Suppressor macrophage (primary cell): ENCODE measurements at regions not wholly inside any gene's neighbourhood (a gene's known extent, or its start where the extent isn't known, plus 50 kb on each side); places are given as distances from the start of the nearest gene placed in this dataset.
"Not testable (repeated sequence)": the region's sequence is repeated elsewhere in the genome, so short reads cannot be mapped to it uniquely, and the experiment has no call there.

Experiments
- DNase-seq, 4 experiments: peaks; one replicate each; pipeline ENCODE4 v3.0.0-alpha.2; 2020 to 2022

GRCh38 chr10:18875477-18875876, 173.1 kb upstream of the MALRD1 start:
- no peak for DNase-seq

GRCh38 chr10:18879284-18879683, 169.3 kb upstream of the MALRD1 start:
- DNase-seq, result no peak

GRCh38 chr10:18880530-18880929, 168.1 kb upstream of the MALRD1 start:
- DNase-seq, result no peak

DNA sequence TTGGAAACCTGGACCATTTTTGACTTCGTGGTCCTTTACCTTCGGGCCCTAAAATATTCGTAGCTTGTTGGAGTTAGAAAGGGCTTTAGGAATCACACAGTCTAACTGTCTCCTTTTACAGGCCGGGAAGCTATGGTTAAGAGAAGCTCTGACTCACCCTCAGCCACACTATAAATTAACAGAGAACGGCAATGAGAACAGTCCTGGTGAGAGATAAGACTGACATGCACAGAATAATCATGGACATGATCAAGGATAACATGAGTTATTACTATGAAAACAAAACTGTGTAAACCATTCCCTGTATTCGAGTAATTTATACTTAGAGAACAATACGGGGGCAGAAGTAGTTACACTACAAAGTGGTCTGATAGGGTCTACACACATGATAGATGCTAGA, 162.5 kb upstream of the MALRD1 start:
- DNase-seq, result no peak

GRCh38 chr10:18906636-18907035, 142.0 kb upstream of the MALRD1 start:
- DNase-seq, result no peak

DNA sequence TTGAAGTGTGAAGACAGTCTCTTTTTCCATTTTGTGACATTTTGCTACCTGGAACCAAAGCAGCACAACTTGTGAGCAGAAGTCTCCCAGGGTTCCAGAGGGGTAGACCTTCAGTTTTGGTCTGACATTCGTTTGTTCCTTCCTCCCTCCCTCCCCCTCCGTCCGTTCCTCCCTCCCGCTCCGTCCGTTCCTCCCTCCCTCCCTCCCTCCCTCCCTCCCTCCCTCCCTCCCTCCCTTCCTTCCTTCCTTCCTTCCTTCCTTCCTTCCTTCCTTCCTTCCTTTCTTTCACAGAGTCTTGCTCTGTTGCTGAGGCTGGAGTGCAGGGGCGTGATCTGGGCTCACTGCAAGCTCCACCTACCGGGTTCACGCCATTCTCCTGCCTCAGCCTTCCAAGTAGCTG, 131.2 kb upstream of the MALRD1 start:
- not testable (repeated sequence) for DNase-seq

- no peak for DNase-seq
Measured at GRCh38 chr10:18918532-18918931, 130.1 kb upstream of the MALRD1 start.

DNA sequence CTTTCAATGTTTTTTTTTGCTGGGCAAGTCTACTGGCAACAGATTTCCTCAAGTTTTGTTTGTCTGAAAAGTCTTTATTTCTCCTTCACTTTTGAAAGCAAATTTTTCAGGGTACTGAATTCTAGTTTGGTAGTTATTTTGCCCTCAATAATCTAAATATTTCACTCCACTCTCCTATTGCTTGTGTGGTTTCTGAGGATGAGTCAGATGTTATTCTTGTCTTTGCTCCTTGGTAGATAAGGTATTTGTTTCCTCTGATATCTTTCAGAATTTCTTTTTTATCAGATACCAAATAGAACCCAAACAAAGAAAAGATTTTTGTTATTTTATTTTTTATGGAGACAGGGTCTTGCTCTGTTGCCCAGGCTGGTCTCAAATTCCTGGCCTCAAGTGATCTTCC, 99.2 kb upstream of the MALRD1 start:
- DNase-seq, result no peak

DNA sequence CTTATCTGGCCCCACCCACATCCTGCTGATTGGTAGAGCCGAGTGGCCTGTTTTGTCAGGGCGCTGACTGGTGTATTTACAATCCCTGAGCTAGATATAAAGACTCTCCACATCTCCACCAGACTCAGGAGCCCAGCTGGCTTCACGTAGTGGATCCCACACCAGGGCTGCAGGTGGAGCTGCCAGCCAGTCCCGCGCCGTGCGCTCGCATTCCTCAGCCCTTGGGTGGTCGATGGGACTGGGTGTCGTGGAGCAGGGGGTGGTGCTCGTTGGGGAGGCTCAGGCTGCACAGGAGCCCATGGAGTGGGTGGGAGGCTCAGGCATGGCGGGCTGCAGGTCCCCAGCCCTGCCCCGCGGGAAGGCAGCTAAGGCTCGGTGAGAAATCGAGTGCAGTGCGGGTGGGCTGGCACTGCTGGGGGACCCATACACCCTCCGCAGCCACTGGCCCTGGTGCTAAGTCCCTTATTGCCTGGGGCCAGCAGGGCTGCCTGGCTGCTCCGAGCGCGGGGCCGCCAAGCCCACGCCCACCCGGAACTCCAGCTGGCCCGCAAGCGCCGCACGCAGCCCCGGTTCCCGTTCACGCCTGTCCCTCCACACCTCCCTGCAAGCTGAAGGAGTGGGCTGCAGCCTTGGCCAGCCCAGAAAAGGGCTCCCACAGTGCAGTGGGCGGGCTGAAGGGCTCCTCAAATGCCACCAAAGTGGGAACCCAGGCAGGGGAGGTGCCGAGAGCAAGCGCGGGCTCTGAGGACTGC, 97.4 kb upstream of the MALRD1 start:
- DNase-seq, result not testable (repeated sequence)

- DNase-seq, result no peak
Measured at GRCh38 chr10:18955061-18955460, 93.5 kb upstream of the MALRD1 start.

DNA sequence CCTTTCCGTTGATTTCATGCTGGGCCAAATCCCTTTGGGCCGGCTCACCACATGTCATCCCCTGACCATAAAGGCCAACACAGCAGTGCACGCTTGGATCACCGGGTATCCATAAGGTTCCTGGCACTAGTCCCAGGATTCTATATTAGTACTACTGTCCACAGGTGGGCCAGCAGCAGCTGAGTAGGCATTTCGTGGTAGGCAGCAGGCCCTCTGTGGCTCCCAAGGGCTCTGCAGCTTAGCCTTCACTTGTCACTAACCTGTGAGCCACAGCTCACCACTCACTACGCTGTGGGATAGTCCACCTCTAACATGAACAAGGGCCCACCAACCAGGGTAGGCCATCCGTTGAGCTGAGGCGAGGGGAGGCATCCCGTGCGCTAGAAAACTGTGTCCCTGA, 89.2 kb upstream of the MALRD1 start:
- DNase-seq, result no peak

DNA sequence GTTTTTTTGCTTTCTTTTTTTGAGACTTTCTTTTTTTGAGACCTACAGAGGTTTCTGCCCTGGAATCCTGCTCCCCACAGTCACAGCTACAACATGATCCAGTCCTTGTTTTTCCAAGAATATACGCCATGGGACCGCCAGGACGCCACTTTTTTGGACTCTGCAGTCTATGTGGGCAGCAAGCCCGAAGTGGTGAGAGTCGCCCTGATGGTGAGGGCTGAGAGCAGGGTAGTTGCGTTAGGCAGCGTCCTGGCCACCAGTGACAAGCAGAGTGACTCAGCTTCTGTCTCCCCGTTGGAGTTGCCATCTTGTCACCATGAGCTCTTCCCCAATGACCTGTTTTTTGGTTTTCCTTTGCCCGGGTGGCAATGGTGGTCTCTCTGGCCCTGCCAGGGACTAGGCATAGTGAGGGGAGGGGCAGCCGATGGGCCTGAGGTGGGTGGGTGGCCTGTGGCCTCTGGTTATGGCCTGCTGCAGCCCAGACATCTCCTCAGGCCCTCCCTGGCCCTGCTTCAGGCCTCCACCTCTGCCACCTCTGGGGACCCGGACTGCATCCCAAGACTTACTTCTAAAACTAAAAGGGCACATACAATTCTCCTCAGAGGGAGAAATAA, 88.0 kb upstream of the MALRD1 start:
- no peak for DNase-seq

GRCh38 chr10:18968159-18968558, 80.4 kb upstream of the MALRD1 start:
- DNase-seq, result no peak

DNA sequence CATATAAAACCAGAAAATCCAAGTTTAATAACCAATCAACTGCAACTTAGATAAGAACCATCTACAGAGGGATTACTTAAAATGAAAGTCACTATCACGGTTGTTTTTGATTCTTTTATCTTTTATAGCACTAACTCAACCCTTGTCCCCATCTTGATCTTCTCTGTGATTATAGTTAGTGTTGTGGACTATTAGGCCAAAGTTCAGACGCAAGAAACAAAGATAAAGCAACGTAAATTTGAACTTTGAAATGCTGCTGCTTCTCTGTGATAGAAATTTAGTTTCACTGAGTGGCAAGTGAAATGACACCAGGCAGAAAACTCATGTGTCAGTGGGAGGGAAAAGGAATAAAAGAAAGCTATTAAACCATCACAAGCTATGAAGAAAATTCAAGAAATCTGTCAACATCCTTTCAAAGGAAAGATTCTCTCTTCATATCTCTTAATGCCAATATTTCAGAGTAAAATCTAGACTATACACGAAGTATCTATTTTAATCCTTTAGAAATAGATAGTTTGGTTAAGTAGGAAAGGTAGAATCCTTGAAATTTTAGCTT, 71.8 kb upstream of the MALRD1 start:
- DNase-seq, result no peak

- no peak for DNase-seq
Measured at GRCh38 chr10:18980089-18980629, 68.4 kb upstream of the MALRD1 start.

DNA sequence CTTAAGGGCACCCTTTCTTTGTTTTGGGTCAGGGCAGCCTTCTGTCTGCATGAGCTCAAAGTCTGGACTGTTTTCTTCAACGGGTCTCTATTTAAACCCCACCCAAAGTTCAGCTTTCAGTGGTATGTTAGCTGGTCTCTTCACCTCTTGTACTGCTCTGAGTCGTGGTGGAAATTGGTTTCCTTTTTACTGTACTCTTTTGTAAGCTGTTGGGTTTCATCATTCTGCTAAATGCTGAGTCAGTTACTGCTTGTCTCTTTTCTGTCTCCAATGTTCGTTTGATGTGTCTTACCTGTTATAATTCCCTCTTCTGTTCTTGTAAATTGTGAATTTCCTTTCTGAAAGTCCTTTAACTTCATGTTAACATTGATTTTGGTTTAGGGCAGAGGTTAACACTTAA, 64.1 kb upstream of the MALRD1 start:
- DNase-seq, result no peak

- no peak for DNase-seq
Measured at GRCh38 chr10:18988338-18988737, 60.3 kb upstream of the MALRD1 start.
